NCI-H82 treated with DMSO at 0.1 percent for 48 hours (cell line): ENCODE measurements at regions not wholly inside any gene's neighbourhood (a gene's known extent, or its start where the extent isn't known, plus 50 kb on each side); places are given as distances from the start of the nearest gene placed in this dataset.

Experiments
- DNase-seq: peaks from one replicate; lab custom pipeline; 2025; ENCODE audit not compliant: unreplicated experiment; lab: John Stamatoyannopoulos, UW

DNA sequence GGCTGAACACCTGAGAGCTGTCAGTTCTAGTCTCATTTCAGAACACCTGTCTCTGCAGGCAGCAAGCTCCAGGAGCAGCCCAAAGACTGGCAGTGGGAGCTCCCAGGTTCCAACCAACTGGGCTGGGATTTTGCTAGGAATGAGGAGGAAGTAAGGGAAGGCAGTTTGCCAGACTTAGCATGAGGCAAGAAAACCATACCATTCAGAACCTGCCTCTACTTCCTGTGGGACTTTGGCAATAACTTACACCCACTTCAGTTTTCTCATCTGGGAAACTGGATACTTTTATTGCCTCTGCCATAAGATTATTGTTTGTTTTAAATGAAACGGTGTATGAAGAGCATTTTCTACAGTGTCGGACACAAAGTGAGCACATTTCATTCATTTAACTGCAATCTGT is 363.7 kb upstream of the ISX start:
- DNase-seq = no peak

DNA sequence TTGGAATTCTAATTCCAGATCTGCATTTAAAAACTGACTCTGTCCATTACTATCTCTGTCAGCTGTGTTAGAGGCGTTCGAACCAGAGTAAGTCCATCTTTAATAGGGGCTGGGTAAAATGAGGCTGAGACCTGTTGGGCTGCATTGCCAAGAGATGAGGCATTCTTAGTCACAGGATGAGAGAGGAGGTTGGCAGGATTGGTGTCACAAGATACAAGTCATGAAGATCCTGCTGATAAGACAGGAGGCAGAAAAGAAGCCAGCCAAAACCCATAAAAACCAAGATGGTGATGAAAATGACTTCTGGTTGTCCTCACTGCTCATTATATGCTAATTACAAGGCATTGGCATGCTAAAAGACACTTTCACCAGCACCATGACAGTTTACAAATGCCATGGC is 356.3 kb upstream of the ISX start:
- no peak for DNase-seq

DNA sequence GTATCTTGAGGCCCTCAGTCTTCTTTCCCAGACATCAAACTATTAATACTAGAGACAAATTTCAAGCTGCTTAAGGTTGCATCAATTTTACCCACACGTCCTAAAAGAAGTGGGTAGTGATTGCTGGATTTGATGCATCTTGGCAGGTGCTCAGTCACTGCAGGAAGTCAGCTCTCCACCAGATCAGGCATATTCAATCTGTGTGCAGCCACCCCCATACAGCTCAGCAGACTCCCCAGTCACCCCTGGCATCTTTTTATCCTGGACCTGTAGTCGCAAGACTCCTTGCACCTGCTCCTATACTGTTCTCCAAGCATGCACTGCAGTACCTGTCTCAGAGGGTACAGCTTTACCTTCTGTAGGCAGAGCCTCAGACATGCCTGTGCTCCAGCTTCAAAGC is 343.1 kb upstream of the ISX start:
- no peak for DNase-seq

DNA sequence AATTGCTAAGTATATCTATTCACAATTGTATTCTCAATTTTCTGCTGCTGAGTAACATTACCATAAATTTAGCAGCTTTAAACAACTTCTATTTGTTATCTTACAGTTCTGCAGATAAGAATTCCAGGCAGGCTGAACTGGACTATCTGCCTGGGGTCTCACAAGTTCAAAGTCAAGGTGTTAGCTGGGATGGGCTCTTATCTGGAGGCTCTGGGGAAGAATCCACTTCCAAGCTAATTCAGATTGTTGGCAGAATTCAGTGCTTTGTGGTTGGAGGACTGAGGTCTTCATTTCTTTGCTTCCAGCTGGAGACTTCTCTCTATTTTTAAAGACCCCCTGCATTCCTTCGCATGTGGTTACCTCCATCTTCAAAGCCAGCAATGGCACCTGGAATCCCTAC is 329.9 kb upstream of the ISX start:
- no peak for DNase-seq

DNA sequence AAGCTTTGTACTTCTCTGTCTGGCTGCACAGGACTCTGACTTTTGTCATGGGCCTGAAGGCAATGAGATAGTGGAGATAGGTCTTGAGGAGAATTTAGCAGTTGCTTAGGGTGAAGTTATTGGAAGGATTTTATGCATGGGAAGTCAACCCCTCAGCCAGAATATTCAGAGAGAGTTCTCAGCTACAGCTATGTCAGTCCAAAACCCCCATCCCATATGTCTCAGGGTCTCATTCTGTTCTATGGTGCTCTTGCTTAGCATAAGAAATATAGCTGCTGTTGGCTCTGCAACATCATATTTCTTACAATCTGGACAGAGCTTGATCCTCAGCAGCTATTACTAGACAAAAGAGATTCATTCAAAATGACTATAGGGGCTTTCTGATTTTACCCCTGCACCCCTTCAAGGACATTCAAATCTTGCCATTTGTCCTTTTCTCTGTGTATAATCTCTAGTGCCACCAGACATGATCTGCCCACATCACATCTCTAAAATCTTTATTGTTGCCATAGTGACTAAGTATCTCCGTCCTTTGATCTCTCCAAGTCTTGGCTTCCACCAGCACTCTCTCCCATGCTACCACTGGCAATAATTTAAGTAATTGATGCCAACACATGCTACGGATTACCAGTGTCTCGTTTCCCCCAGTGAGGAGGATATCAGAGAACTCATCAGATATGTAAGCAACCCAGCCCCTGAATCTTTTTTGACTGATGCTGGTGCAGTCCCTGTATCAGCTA is 327.1 kb upstream of the ISX start:
- DNase-seq = no peak

DNA sequence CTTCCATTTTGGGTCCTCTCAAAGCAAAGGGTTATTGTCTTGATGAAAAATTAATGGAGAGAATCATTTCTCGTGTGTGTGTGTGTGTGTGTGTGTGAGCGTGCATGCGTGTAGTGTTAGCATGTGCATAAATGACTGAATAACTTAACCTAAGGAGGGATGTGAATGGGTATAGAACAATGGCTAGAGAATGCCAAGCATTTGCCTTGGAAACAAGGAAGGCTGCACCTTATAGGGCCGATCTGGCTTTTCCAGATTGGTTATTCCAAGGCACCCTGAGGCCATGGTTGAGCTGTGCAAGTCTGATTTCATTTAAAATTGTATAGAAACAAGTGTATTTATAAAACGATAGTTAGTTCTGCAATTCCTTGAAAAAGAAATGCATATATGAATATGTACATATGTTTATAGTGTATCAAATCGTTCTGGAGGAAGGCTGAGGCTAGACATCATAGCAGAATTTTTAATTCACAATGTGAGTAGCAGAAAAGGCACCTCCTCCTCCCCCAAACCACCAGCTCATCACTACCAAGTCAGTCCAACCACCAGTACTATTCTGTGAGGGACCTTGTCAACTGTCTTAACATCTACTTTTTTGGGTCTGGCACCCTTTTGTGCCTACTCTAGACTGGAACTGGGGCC is 322.7 kb upstream of the ISX start:
- no peak for DNase-seq

DNA sequence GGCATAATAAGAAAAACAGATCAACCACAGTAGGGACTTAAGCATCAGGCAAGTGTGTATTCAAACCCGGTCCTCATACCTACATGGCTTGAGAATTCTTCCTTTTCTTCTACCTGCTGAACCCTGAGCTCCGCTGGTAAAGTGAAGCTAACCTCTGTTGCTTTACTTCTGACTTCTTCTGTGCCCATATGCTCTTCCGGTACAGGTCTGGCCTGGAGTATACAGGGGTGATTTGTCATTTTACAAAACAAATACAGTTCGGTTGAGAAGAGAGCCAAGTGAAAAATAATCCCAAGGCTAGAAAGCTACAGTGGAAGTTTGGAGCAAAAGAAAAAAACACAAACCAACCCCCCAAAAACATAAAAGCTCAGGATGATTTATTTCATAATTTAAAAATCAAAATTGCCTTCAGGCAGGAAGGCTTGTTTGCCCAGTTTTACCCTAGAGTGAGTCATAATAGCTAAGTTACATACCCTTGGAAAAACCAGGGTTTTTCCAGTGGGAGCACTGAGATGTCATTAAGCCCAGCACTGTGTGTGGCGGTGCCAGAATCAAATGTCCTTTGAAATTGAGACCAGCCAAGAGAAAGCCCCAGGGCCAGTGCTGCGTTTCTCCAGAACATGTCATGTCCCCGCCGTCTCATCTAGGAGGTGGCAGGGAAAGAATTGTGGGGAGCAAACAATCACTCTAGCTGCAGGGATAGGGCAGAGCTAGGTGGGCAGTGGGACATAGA is 305.5 kb upstream of the ISX start:
- no peak for DNase-seq

DNA sequence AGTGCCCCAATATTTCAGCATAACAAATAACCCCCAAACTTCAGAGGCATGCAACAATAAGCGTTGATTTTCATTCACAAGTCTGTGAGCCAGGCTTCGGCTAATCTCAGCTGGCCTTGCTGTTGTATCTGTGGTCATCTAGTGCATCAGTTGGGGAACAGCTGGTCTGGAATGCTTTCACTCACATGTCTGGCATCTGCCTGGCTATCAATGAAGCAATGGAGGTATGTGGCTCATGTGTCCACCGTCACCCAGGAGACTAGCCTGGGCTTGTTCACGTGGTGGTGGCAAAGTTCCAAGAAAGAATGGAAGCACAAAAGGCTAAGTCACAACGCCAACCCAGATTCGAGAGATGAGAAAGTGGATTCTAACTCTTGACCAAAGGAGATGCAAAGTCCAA is 304.8 kb upstream of the ISX start:
- DNase-seq = no peak

DNA sequence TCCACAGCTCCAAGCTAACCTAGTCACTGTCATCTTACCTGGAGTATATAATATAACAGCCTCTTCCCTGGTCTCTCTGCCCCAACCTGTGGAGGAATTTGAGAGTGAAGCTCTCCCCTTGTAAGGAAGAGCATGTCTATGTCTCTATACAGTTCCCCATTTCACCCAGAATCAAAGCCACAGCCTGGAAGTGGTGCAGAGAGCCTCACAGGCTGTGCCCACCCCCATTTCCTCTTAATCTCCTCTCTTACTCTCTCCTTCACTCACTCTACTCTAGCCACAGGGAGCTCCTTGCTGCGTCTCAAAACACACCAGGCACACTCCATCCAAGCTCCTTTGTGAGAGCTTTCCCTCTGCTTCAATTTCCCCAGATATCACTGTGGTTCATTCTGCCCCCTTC is 302.5 kb upstream of the ISX start:
- DNase-seq = no peak

DNA sequence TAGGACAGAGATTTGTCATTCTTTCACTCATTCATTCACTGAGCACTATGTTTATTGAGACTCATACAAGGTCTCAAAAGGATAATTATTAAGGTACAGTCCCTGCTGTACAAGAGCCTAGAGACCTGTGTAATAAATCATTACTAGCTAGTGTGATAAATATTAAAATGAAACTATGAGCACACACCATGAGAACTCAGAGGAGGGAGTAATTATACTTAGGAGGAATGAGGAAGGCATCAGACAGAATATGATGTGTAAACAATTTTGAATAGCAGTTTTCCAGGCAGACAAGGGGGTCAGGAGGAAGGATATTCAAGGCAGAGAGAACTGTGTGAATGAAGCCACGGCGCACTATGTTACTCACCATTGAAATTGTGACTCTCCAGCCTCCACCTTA is 300.8 kb upstream of the ISX start:
- no peak for DNase-seq

DNA sequence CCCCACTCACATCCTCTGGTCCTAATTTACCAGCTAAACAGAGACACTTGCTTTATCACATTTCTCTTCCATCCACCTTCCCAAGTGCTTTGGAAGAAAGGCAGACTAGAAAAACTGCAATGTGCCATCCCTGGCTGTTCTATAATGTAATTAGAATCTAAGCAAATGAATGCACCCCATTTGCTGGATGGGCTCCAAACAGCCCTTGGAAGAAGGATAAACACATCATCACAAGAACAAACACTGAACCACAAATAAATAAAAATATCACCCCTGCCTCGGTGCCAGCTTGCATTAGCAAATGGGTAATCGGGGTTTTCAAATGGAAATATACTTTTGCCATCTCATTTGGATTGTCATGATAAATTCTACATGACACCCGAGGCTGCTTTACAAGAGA is 296.6 kb upstream of the ISX start:
- no peak for DNase-seq

DNA sequence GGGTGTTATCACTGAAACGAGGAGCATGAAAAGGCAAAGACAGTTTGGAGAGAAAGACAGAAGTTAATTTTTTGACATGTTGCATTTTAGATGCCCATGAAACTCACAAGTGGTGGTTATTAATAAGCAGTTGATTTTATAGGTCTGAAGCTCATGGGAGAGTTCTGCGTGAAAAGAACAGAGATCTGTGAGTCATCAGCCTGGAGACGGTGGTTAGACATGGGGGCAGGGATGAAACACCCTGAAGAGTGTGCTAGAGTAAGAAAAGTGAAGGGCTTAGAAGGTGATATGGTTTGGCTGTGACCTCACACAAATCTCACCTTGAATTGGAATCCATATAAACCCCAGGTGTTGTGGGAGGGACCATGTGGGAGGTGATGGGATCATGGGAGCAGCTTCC is 289.1 kb upstream of the ISX start:
- no peak for DNase-seq

DNA sequence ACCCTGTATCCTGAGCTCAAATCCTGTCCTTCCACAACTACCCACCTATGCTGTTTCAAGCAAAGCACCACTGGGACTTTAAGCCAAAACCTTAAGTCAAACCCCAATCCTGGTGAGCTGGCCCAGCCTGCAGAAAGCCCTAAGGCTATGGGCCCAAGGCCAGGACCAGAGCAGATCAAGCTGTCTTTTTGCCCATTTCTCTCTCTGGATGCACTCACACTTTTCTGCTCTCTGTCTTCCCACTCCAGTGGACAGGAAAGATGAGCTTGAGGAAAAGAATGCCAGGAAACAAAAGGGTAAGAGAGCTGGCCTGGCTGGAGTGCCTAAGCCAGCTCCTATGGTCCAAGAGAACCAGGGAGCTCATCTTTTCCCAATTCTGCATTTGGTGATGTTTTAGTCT is 284.3 kb upstream of the ISX start:
- no peak for DNase-seq

DNA sequence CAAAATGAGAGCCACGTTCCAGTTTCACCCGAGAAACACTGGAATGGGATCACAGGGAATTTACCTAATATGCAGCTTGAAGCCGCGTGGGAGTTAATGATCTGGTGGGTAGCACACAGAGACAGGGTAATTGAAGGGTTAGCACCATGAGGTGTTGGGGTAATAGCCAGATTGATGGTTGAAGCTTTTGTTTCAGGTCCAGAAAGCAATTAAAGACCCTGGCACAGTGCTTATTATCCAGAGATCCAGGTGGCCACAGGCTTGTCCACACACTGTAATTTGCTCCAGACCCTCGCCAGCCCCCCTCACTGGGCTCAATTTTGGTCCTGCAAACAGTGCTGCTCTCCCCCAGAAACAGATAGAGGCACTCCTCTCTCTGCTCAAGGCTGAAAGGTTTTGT is 282.5 kb upstream of the ISX start:
- DNase-seq = no peak

DNA sequence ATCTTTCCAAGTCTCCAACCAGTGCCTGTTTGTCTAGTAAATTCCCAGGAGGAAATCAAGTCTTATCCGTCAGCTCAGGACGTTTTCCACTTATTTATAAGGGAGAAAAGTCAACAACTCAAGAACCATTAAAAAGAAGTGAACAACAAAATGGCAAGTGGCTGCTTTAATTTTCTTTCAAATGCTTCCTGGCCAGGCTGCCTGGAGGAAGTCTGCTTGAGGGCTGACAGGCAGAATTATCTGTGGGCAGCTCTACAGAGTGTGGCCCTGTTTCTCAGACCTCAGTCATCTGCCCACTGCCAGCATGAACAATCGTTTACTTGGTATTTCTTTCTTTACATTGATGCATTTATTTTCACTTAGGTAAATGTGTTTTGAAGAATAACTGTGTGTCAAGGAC is 281.9 kb upstream of the ISX start:
- DNase-seq = no peak

DNA sequence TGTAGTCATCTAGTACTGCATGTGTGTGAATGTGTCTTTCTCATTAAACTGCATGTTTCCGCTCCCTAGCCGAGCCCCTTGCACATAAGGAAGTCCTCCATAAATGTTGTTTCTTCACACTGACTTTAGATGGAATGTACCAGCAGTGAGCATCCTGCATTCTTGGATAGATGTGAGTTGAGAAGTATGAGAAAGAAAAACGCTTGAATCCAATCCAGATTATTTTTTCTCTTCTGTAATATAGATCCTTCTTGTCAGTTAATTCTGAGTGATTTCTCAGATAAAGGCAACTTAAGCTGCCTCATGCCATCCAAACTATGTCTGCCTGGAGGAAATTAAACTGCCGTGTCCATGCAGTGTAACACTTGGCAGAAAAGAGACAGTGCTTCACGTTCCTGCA is 268.1 kb upstream of the ISX start:
- DNase-seq = no peak

DNA sequence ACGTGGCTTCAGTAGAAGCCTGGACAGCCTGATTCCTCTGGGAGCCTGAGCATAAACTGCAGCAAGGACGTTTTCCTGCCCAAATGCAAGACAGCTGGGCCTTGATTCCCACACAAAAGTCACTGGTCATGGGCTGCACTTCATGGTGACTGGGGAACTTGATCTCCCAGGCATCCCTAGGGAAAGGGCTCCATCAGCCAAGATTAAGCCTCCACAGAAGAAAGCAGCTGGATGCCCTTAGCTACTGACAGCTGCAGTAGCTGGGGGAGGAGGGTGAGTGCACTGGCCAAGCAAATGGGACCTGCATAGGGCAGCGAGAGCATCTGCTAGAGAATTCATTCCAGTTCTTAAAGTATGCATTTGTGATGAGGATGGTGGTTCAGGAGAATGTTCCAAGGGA is 267.4 kb upstream of the ISX start:
- DNase-seq = peak; percentile 39

DNA sequence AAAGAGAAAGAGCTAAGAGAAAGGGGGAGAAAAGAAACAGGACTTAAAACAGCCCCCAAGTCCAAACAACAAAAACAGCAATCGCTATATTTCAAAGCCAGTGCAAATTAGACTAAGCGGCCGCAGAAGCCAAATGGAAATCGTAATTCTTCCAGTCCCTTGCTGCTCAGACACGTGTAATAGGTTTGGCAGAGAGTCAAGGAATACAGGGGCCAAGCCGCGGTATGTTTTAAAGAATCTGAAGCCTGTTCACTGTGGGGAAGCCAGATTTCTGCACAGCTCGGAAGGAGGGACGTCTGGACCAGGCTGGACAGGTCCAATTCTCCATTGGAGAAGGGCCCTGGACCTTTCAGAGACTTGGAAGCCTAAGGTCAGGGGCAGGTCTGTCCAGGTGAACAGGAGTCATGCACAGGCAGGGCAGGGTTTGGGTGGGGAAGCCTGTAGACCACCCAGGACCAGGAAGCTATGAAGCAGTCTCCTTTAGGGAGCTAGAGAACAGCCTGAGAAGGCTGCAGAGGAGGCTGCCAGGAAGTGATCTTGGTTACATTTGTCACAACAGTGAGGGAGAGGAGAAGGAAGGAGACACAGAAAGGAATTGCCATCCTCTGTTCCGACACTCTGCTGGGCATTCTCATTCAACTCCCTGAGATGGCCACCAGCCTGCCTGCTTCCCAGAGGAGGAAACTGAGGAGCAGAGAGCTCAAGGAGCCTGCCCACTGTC is 265.5 kb upstream of the ISX start:
- no peak for DNase-seq

DNA sequence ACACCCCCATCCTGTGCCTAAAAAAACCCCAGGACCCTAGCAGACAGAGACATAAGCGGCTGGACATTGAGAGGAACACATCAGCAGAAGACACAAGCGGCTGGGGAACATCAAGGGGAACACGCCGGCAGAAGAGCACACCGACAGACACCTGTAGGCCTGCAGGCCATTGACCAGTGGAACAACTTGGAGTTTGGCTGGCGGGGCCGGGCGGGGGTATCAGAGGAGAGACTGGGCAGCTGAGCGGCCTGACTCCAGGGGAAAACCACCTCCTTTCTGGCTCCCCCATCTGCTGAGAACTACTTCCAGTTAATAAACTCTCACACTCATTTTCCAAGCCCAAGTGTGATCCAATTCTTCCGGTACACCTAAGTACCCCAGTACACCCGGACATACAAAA is 264.7 kb upstream of the ISX start:
- no peak for DNase-seq

DNA sequence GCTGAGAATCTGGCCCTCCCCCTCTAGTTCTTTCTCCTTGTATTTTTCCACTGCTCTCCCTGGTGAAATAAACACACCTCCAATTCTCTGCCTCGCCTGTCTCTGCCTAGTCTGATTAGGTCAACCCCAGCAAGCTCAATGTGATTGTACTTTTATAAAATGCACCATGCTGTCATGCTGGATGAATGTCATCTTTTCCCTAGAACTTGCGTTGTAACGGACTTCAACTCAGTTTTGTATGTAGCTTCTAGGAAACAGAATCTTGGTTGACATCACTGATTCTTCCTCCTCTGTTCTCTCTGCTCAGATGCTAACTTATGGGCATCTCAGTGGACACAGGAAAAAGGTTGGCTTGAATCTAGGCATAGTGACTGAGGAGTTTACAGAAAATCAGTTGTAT is 261.9 kb upstream of the ISX start:
- no peak for DNase-seq

DNA sequence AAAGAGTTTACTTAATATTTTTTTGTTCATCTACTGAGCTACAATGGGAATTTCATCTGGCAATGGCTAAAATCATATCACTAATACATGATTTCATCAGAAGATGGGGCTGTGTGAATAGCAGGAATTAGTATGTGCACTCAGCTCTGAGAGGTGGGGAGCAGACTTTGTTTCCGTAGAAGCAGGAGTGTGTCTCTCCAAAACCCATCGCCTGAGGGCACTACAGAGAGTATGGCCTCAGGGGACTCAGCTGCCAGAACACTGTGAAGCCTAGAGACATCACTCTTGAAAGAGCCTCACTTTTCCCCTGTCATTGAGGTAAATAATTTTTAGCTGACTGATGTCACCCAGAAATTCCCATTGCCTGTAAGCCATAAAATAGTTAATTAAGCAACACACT is 261.4 kb upstream of the ISX start:
- DNase-seq = no peak

DNA sequence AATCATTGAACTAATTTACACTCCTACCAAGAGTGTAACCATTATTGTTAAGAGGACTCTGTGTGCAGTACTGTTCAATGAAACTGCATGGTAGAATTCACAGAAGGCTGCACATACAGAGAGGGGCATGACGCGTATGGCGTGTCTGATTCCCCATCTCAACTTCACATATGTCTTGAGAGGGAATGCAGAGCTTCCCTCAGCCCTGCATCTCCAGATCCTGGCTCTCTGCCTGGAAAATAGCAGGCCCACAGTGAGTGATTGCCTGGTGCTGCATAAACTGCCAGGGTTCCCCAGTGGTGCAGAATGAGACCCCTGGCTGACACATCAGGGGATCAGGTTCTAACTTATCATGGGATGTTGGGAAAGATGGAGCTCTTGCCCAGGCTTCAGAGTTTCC is 260.2 kb upstream of the ISX start:
- no peak for DNase-seq
